Effector memory CD4-positive, alpha-beta T cell (primary cell): ENCODE measurements at regions not wholly inside any gene's neighbourhood (a gene's known extent, or its start where the extent isn't known, plus 50 kb on each side); places are given as distances from the start of the nearest gene placed in this dataset.
"Not testable (repeated sequence)": the region's sequence is repeated elsewhere in the genome, so short reads cannot be mapped to it uniquely, and the experiment has no call there.

Experiments used
- DNase-seq, 3 donors: peaks; one replicate each; pipeline ENCODE4 v3.0.0-alpha.2; 2020
- H3K27ac ChIP-seq: 2 replicates; pipeline ENCODE4 v1.7.0; 2013; ENCODE audit warnings: mild to moderate bottlenecking, low read length, moderate library complexity; ENCODE audit not compliant: insufficient read depth, poor library complexity, severe bottlenecking
- H3K27me3 ChIP-seq: replicated peaks from 2 replicates; pipeline ENCODE4 v1.7.0; 2013; ENCODE audit warnings: mild to moderate bottlenecking, low read length; ENCODE audit not compliant: insufficient read depth, control insufficient read depth, poor library complexity, severe bottlenecking
- H3K36me3 ChIP-seq: 2 replicates; pipeline ENCODE4 v1.7.0; 2013; ENCODE audit warnings: mild to moderate bottlenecking, low read length, moderate library complexity; ENCODE audit not compliant: control insufficient read depth, insufficient read depth
- H3K4me1 ChIP-seq: 2 replicates; pipeline ENCODE4 v1.7.0; 2013; ENCODE audit warnings: low read length, mild to moderate bottlenecking; ENCODE audit not compliant: control insufficient read depth, insufficient read depth, poor library complexity, severe bottlenecking
- H3K4me3 ChIP-seq: 2 replicates; pipeline ENCODE4 v1.7.0; 2013; ENCODE audit warnings: low read length, low read depth, mild to moderate bottlenecking; ENCODE audit not compliant: insufficient read depth, poor library complexity, severe bottlenecking
- H3K9me3 ChIP-seq: 2 replicates; pipeline ENCODE4 v1.7.0; 2013; ENCODE audit warnings: mild to moderate bottlenecking, low read length, moderate library complexity; ENCODE audit not compliant: control insufficient read depth

DNA sequence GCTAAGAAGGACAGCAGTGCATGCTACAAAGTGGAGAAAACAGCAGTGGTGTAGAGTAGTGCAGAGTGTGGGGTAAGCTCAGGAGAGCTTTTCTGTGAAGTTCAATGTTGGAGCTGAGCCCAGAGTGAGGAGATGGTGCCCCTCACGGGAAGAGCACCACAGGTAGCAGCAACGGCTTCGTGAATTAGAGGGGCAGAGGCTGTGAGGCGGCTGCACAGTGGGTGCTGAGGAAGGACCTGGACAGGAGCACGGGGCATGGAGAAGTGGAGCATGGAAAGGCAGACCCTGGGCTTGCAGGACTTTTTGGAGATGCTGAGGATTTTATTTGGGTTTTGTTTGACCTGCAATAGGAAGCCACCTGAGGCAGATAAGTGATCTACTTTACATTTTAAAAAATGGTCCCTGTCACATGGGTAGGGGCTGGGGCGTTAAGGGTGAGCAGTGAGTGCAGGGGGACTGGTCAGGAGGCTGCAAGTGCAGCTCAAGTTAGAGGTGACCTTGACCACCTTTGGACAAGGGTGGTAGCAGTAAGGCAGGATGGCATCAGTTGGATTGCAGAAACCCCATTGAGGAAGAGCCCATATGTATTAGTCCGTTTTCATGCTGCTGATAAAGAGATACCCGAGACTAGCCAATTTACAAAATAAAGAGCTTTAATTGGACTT, 85.0 kb downstream of the MYCN start:
- Histone ChIP-seq H3K36me3 (no peaks in the 10 kb centered on the region), H3K4me1 (no peaks in the 10 kb centered on the region), H3K4me3 (no peak overlapping the region), H3K27me3 (no peaks in the 10 kb centered on the region), H3K9me3 (no peaks in the 10 kb centered on the region), H3K27ac (no peak overlapping the region)
- no peak for DNase-seq

DNA sequence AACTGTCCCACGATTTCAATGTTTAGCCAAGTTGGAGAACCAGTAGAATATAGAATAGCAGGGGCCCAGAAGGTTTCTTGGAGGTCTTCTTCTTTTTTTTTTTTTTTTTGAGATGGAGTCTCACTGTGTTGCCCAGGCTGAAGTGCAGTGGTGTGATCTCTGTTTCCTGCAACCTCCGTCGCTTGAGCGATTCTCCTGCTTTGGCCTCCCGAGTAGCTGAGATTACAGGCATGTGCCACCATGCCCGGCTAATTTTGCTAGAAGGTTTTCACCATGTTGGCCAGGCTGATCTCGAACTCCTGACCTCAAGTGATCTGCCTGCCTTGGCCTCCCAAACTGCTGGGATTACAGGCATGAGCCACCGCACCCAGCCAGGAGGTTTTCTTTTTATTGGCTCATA, 84.3 kb downstream of the MYCN start:
- DNase-seq, H3K36me3 ChIP-seq, H3K27me3 ChIP-seq, H3K4me3 ChIP-seq, H3K4me1 ChIP-seq, H3K27ac ChIP-seq, H3K9me3 ChIP-seq: not testable (repeated sequence)

DNA sequence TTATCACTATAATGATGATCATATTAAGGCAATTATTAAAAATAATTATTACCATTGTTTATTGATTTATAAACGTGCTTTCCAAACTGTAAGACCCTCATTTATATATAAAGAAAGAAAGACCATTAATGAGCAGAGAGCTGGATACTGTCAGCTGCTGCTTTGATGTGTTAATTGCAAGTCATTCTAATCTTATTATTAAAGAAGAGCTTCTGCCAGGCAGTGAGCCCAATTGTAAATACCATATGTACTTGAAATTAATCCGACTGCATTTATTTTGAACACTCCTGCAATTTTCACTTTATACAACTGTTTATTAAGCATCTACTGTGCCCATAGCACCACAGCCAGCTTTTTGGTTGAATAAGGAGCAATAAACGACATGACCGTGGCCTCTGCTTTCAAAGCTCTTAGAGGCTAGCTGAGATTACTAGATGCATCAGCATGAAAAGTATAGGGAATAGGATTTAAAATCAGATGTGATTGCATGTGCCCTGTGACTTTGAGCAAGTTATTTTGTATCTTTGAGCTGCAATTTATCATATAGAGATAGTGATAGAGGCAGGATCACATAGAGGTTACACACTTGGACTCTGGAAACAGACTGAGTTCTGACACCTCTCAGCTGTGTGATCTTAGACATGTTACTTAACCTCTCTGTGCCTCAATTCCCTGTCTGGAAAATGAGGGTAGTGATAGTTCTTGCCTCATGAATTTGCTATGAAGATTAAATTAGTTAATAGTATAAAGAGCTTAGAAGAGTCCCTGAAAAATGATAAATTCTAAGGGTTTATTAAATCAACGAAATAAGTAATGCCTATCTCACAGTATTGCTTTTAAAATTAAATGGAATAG, 83.4 kb downstream of the MYCN start:
- Histone ChIP-seq H3K27me3 (no peaks in the 10 kb centered on the region), H3K4me1 (no peaks in the 10 kb centered on the region), H3K36me3 (no peaks in the 10 kb centered on the region), H3K27ac (no peak overlapping the region), H3K4me3 (no peak overlapping the region), H3K9me3 (no peaks in the 10 kb centered on the region)
- no peak for DNase-seq

DNA sequence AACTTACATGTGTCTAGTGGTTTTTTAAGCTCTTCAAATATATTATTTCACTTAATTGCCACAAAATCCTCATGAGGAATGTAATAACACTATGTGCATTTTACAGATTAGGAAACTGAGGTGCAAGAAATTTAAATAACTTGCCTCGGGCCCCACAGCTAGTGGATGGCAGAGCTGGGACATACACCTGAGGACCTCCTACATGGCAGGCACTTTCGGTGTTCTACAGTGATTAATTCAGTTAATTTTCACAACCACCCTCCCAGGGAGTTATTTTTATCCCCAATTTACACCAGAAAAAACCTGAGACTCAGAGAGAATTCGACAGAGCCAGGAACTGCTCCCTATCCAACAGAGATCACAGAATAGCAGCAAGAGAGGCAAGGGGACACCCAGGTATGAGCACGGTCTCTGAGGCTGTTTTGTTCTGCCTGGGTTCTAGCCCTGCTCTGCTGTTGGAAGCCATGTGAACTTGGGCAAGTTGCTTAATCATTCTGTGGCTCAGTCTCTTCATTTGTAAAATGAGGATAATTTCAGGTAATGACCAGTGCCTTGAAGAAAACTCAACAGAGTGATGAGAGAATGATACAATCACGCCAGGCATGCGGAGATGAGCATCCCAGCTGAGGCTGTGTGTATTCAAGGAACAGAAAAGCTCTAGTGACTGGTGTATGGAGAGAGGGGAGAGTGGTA, 82.3 kb downstream of the MYCN start:
- no peak overlapping the region for H3K27ac ChIP-seq
- DNase-seq, result no peak
- no peak overlapping the region for H3K4me3 ChIP-seq
- H3K9me3 ChIP-seq, result no peaks in the 10 kb centered on the region
- H3K27me3 ChIP-seq, result no peaks in the 10 kb centered on the region
- H3K4me1 ChIP-seq, result no peaks in the 10 kb centered on the region
- H3K36me3 ChIP-seq, result no peaks in the 10 kb centered on the region

DNA sequence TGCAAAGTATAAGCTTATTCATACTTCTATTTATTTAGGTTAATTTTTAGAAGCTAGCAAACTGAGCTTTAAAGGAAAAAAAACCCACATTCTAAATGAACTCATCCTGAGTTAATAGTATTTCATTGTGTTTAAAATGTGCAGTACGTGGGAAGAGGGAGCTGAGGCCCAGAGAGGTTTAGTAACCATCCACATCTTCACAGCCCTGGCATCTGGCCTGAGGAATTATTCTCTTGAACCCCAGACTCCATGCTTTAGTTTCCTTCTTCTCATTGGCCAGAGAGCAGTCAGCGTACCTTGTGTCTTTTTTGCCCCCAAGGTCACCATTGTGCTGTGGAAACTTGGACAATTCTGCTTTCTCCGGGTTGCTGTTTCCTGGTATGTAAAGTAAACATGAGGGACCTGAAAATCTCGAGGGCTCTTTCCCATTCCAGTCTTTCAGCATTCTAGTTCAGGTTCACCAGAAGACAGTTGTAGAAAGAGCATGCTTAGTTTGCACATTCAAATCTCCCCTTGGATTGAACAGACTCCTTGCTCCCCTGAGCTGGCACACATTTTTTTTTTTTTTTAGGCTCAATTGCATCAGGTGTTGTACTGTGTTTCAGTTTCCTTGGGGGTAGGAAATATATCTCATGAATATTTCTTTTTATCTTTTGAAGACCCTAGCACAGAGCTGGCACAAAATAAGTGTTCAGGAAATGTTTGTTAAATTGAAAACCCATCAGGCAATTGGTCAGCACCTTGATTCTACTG, 81.4 kb downstream of the MYCN start:
- no peaks in the 10 kb centered on the region for H3K36me3 ChIP-seq
- no peak for DNase-seq
- H3K4me1 ChIP-seq, result no peaks in the 10 kb centered on the region
- no peak overlapping the region for H3K27ac ChIP-seq
- no peak overlapping the region for H3K4me3 ChIP-seq
- no peaks in the 10 kb centered on the region for H3K27me3 ChIP-seq
- H3K9me3 ChIP-seq, result no peaks in the 10 kb centered on the region

DNA sequence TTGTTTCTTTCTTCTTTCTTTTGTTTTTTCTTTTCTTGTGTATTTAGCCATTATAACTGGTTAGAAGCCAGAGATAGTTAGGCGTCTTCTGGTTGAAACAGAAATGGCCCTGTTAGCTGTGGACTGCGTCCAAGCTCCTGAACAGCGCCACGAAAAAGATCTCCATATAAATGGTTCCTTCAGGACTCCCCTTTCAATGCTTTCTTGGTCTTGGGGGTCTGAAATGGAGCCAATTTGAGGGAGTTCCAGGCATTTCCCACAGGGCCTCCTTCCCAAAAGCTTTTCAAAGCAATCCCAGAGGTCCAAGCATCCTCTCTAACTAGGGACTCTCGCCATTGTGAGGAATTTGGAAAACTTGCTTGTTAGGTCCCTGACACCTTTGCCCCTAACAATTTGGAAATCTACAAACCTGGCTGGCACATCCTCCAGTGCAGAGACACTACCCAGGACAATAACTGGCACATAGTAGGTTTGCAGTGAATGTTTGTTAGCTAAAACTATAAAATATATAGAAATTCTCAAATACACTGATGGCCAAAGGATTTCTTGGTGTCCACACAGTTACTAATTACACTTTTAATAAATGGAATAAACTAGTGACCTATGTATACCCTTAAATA, 80.1 kb downstream of the MYCN start:
- no peaks in the 10 kb centered on the region for H3K27me3 ChIP-seq
- H3K36me3 ChIP-seq, result no peaks in the 10 kb centered on the region
- no peak overlapping the region for H3K27ac ChIP-seq
- no peaks in the 10 kb centered on the region for H3K9me3 ChIP-seq
- no peak overlapping the region for H3K4me3 ChIP-seq
- no peak for DNase-seq
- H3K4me1 ChIP-seq, result no peaks in the 10 kb centered on the region

DNA sequence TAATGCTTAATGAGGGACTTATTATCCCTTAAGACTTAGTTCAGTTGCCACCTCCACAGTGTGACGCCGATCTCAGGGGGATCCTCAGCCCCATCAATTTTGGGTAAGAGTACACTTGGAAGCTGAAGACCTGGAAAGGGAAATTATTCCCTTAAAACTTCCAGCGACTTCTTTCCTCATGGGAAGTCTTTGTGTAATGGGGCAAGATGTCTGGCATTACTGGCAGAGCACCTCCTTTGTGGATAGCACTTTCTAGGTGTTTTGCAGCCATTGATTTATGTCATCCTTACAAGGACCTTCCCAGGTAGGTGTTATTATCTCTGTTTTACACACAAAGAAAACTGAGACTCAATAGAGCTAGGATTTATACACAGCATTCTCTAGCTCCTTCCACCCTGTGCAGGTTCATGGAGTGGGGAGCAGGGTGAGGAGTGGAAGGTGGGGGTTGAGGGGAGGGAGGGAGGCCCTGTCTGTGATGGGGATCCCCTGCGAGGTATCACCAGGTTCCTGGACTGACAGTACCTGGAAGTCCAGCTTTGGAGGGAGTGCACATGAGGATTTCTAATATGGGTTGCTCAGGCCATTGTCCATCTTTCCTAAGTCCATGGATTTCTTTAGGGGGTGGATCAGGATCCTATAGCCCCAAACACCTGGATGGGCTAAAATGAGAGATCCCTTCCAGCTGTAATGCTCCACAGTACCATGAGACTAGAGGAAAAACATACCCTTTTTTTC, 79.4 kb downstream of the MYCN start:
- Histone ChIP-seq H3K9me3 (no peaks in the 10 kb centered on the region), H3K27me3 (no peaks in the 10 kb centered on the region), H3K4me1 (no peaks in the 10 kb centered on the region), H3K36me3 (no peaks in the 10 kb centered on the region), H3K27ac (no peak overlapping the region), H3K4me3 (no peak overlapping the region)
- no peak for DNase-seq

DNA sequence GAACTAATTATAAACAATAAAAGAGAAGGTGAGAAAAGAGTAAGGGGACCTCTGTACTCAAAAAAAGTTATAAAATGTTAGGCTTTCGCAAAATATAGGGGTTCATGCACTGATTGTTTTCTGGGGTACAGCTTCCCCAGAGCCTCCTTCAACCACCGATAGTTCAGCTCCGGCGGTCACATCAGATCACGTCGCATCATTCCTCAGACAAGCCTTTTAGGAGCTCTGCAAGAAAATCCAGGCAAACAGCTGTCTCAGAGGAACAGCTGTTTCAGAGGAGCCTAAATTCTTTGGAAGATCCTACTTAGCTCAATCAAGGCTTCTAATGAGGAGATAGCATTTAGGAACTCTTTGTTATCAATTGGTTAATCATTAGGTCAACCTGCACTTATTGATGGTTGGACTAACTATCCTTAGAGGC, 78.7 kb downstream of the MYCN start:
- Histone ChIP-seq H3K27me3 (no peaks in the 10 kb centered on the region), H3K9me3 (no peaks in the 10 kb centered on the region), H3K4me3 (no peak overlapping the region), H3K36me3 (no peaks in the 10 kb centered on the region), H3K27ac (no peak overlapping the region), H3K4me1 (no peaks in the 10 kb centered on the region)
- DNase-seq, result no peak
